Activated T-cell treated with anti-CD3 and anti-CD28 coated beads, Interleukin-2, amount 50 U/mL, for 1 hour (primary cell): ENCODE measurements at regions not wholly inside any gene's neighbourhood (a gene's known extent, or its start where the extent isn't known, plus 50 kb on each side); places are given as distances from the start of the nearest gene placed in this dataset.

Source experiments
- DNase-seq: peaks from one replicate; pipeline ENCODE4 v3.0.0-alpha.2; 2020

DNA sequence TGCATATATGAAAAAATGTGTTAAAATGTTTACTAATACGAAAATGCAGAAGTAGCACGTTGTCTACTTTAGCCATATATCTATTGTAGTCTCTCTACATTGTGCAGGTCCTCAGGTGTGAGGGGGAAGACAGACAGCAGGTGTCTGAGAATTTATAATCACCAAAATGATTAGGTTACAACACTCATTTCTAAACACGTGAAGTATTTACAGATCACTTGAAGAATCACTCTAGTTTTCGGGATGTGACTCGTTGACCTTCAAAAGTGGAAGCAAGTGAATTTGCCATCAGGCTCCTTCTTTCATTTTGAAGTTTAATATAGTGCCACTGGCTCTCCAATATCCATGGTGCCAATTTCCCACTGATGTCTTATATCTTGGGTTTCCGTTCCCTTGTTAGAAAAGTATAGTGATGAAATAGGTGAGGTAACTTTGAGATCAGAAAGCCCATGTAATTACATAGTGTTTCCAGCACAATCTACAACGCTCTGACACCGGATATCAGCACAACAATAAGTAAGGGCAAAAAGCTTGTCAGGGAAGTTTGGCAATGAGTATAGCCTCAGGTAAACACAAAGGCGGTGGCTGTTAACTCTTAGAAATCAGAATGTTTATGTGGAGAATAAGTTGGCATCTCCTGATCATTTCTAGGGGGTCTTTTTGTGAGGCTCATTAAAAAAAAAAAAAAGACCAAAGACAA lies 57.5 kb upstream of the SP4 start:
- DNase-seq = no peak

DNA sequence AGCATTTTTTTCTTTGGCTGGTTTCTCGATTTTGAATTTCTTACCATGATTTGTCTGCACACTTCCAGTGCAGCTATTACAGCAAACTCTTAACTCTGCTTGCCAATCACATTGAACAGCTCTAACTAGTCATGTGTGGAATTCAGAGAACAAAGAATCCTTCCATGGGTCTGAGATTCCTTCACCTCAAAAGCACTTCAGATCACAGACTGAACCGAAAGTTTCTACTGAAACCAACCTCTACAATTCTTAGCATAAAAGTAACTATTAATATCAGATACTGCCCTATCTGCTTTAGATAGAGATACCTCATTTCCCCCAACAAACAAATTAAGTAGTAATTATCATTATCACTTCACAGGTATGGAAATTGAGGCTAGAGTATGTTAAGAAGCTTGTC lies 56.5 kb upstream of the SP4 start:
- no peak for DNase-seq

- no peak for DNase-seq
Observed at GRCh38 chr7:21373031-21373430, 54.9 kb upstream of the SP4 start.

DNA sequence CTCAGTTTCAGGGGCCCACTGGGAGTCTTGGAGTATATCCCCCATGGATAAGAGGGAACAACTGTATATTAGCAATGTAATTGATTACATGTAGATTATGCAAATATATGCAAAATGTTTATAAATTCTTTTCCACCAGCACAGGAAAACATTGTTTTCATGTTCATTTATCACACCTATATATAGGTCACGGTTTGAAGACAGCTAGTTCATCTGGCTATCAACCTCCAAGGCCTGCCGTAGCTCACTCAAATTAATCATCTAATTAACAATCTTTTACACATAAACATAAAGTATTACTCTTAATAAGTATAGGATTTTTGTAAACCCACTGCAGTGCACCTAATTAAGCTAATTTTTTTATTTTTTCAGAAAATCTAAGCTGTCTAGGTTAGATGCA lies 53.7 kb upstream of the SP4 start:
- DNase-seq = no peak

DNA sequence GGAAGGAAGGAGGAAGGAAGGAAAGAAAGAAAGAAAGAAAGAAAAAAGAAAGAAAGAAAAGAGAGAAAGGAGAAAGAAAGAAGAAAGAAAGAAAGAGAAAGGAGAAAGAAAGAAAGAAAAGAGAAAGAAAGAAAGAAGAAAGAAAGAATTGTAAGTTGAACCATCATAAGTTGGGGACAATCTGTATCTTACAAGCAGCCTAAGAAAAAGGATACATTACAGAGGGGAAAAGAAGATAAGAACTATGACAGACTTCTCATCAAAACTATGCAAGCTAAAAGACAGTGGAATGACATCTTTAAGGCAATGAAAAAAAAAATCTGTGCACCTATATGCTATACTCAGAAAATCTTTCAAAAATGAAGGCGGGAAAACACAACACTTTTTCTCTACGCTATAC lies 50.3 kb upstream of the SP4 start:
- DNase-seq = no peak
